HG02571 (cell line): ENCODE measurements at regions not wholly inside any gene's neighbourhood (a gene's known extent, or its start where the extent isn't known, plus 50 kb on each side); places are given as distances from the start of the nearest gene placed in this dataset.

Experiments
- ATAC-seq: cut with Tn5 transposase; IDR thresholded peaks from one replicate; pipeline ENCODE4 v1.9.1; 2021; ENCODE audit warnings: mild to moderate bottlenecking, moderate library complexity; ENCODE audit not compliant: unreplicated experiment

- no peak for ATAC-seq
These were observed 385.8 kb upstream of the TRIB2 start for GRCh38 chr2:12330916-12331315.

- no peak for ATAC-seq
These were observed 385.0 kb upstream of the TRIB2 start for GRCh38 chr2:12331698-12332097.

- no peak for ATAC-seq
These were observed 383.4 kb upstream of the TRIB2 start for GRCh38 chr2:12333293-12333692.

- ATAC-seq, result no peak
These were observed 382.2 kb upstream of the TRIB2 start for GRCh38 chr2:12334412-12334966.

GRCh38 chr2:12335131-12335530, 381.6 kb upstream of the TRIB2 start:
- ATAC-seq, result no peak

GRCh38 chr2:12335995-12336394, 380.7 kb upstream of the TRIB2 start:
- no peak for ATAC-seq

GRCh38 chr2:12338946-12339697, 377.6 kb upstream of the TRIB2 start:
- no peak for ATAC-seq

- ATAC-seq, result no peak
These were observed 376.6 kb upstream of the TRIB2 start for GRCh38 chr2:12340164-12340563.

- no peak for ATAC-seq
These were observed 375.5 kb upstream of the TRIB2 start for GRCh38 chr2:12341215-12341614.

- no peak for ATAC-seq
These were observed 374.8 kb upstream of the TRIB2 start for GRCh38 chr2:12341920-12342319.

GRCh38 chr2:12343141-12343540, 373.6 kb upstream of the TRIB2 start:
- ATAC-seq, result no peak

- no peak for ATAC-seq
These were observed 369.7 kb upstream of the TRIB2 start for GRCh38 chr2:12347066-12347493.

- ATAC-seq, result no peak
These were observed 368.5 kb upstream of the TRIB2 start for GRCh38 chr2:12348216-12348615.

GRCh38 chr2:12350821-12351220, 365.9 kb upstream of the TRIB2 start:
- ATAC-seq, result no peak

GRCh38 chr2:12352889-12353288, 363.8 kb upstream of the TRIB2 start:
- ATAC-seq, result no peak

- ATAC-seq, result no peak
These were observed 355.2 kb upstream of the TRIB2 start for GRCh38 chr2:12361506-12361905.

- no peak for ATAC-seq
These were observed 353.6 kb upstream of the TRIB2 start for GRCh38 chr2:12363138-12363537.

- no peak for ATAC-seq
These were observed 353.2 kb upstream of the TRIB2 start for GRCh38 chr2:12363569-12363968.

- no peak for ATAC-seq
These were observed 347.2 kb upstream of the TRIB2 start for GRCh38 chr2:12369566-12369965.

GRCh38 chr2:12376025-12376424, 340.7 kb upstream of the TRIB2 start:
- no peak for ATAC-seq

GRCh38 chr2:12379143-12379542, 337.6 kb upstream of the TRIB2 start:
- no peak for ATAC-seq

- ATAC-seq, result no peak
These were observed 335.0 kb upstream of the TRIB2 start for GRCh38 chr2:12381543-12382325.
